Psoas muscle (tissue), 7 donors: ENCODE measurements at regions not wholly inside any gene's neighbourhood (a gene's known extent, or its start where the extent isn't known, plus 50 kb on each side); places are given as distances from the start of the nearest gene placed in this dataset.

ENCODE experiments used
- ATAC-seq, 4 donors: fragments of 200-7000 bp; cut with Tn5 transposase; one replicate each; pipeline ENCODE4 v1.9.1; 2020; ENCODE audit warnings: moderate library complexity in 3 of 4, mild to moderate bottlenecking in 2 of 4
- DNase-seq, 2 donors: peaks; one replicate each; pipeline ENCODE4 v3.0.0-alpha.2; 2020
- H3K27ac ChIP-seq: fragments of 200-600 bp; one replicate; pipeline ENCODE4 v1.8.0; 2022
- H3K27me3 ChIP-seq, 3 donors: fragments of 200-600 bp in 1 of 3; one replicate each; pipeline versions ENCODE4 v1.6.1 to v1.8.0; 2013 to 2022; ENCODE audit warnings: low read length in 2 of 3, mild to moderate bottlenecking in 2 of 3, moderate library complexity in 1 of 3; ENCODE audit not compliant: insufficient read depth in 3 of 3
- H3K36me3 ChIP-seq, 2 donors: fragments of 200-600 bp in 1 of 2; one replicate each; pipeline versions ENCODE4 v1.6.1 to v1.8.0; 2013 to 2022; ENCODE audit warnings: low read depth in 1 of 2, mild to moderate bottlenecking in 1 of 2, moderate library complexity in 1 of 2; ENCODE audit not compliant: insufficient read depth in 1 of 2
- H3K4me1 ChIP-seq: fragments of 200-600 bp; one replicate; pipeline ENCODE4 v1.8.0; 2022
- H3K4me3 ChIP-seq: fragments of 200-600 bp; one replicate; pipeline ENCODE4 v1.8.0; 2022; ENCODE audit warnings: mild to moderate bottlenecking
- H3K9me3 ChIP-seq: fragments of 200-600 bp; one replicate; pipeline ENCODE4 v1.8.0; 2022
- WGBS, 3 donors: extraction: QIAGEN DNeasy Blood & Tissue Kit; methylation state at CpG; one replicate each; pipeline versions ENCODE4 v1.1.6 to v1.1.7; 2013; 5-methylcytosine and 5-hydroxymethylcytosine counted together
- intact Hi-C, 2 donors: fragments of 100-400 bp; cut with DNase I; formaldehyde crosslinking; loops; one replicate each; pipeline versions ENCODE4 v1.11.0 to v1.14.2; 2022
- TF ChIP-seq, protein P1 (sequence below): fragments of 200-600 bp; IDR thresholded peaks from one replicate; pipeline ENCODE4 v1.8.0; 2022; ENCODE audit warnings: antibody characterized with exemption
- donor health status: healthy with polysubstance abuse.
- donor health status: DM: no; HTN: no; CAD: no; lungs with moderate emphysema.
- donor health status: Bipolar disorder and iron deficiency.
- donor health status: healthy.
- donor health status: DM: yes; HTN: yes; CAD: no.
- donor health status: DM: no; HTN: no; CAD: no.
- donor health status: DM: yes; HTN: yes; CAD: no.

DNA sequence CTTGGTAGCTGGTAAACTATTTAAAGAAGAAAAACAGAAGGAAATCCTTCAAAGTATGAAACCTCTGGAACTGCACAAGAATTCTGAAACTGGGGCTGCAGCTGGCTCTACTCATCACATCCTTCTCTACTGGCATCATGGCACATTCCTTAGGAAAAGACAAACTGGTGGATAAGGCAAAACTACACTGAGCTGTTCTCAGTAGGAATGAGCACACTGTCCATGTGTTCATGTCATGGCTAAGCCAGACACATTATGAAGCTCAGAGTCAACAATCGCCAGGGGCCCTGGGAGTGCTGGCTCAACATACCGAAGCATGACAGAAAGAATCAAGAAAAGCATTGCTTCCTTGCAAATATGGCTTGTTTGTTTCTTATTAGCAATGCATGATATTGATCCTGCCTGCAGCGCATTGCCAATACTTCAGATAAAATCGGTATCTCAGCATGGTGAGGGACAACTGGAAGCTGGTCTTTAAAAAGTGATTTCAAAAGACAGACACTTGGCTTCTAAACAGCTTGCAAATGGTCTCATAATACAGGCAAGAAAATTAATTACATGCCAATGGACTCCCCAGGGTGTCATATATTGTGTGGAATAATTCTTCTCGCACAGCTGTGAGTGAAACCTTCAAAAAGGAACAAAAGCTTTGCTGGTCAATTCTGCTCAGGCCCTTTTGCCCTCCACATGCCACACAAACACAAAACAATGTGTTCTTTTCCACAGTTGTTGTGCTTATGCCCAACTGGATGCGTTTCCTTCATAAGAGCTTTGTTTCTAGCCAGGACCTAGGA lies 300.2 kb upstream of the VCX start:
- 24 to 33% (median 30%) methylated on average over 6 of the region's 6 CpGs for WGBS, 3 donors
- intact Hi-C loops = no loop called here
- DNase-seq (no peak), ATAC-seq (peak in 1 of 4 donors; percentile 42)
- H3K36me3 ChIP-seq = no peaks in the 10 kb centered on the region
- H3K9me3 ChIP-seq = no peaks in the 10 kb centered on the region
- H3K27ac ChIP-seq = no peak overlapping the region
- TF ChIP-seq, protein P1, sequence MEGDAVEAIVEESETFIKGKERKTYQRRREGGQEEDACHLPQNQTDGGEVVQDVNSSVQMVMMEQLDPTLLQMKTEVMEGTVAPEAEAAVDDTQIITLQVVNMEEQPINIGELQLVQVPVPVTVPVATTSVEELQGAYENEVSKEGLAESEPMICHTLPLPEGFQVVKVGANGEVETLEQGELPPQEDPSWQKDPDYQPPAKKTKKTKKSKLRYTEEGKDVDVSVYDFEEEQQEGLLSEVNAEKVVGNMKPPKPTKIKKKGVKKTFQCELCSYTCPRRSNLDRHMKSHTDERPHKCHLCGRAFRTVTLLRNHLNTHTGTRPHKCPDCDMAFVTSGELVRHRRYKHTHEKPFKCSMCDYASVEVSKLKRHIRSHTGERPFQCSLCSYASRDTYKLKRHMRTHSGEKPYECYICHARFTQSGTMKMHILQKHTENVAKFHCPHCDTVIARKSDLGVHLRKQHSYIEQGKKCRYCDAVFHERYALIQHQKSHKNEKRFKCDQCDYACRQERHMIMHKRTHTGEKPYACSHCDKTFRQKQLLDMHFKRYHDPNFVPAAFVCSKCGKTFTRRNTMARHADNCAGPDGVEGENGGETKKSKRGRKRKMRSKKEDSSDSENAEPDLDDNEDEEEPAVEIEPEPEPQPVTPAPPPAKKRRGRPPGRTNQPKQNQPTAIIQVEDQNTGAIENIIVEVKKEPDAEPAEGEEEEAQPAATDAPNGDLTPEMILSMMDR = no peak
- no peak overlapping the region for H3K4me3 ChIP-seq
- H3K4me1 ChIP-seq = no peaks in the 10 kb centered on the region
- H3K27me3 ChIP-seq = no peaks in the 10 kb centered on the region

DNA sequence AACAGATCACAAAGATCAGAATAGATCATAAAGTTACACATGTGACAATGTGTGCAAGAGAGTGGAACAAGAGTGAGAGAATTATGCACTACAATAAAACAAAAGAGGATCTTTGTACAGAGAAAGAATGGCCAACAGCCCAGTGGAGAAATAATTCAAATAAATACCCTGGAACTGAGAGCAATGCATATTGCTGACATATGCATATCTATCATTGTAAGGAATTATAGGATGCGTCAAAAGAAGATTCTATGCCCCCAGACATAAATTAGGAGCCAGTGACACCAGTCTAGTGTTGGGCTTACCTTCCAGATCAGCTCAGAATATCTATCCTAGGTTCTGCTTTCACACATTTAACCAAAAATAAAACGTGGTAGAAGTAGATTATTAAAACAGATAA lies 320.1 kb upstream of the VCX start:
- WGBS, 3 donors = 81 to 84% (median 81%) methylated on average over 2 of the region's 2 CpGs
- no peak for DNase-seq
- intact Hi-C loops = no loop called here

DNA sequence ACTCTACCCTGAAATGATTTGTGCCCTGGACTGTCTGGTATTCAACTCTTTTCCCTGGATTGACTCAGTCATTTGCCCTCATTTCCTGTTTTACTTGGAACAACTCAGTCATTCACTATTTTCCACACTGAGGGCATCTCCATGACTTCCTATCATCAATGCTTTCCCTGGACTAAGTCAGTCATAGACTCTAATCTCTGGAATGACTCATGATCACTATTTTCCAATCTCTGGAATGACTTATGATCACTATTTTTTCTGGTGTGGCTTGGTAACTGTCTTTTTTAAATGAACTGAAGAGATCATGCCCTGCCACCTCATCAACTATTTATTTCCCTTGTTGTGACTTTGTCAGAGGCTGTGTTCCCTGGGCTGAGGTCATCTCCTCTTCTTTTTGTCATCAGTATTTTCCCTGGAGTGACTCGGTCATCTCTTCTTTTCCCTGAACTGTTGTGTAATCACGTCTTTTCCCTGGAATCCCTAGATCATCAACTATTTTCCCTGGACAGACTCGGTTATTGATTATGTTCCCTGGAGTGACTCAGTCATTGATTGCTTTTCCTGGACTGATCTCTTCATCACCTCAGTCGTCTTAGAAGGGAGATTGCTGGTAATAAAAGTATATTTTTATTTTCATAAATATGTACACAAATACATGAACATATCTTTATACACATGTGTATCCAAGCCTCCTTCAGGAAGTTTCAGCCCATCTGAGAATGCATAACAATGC lies 327.1 kb upstream of the VCX start:
- ATAC-seq (no peak), DNase-seq (no peak)
- no peaks in the 10 kb centered on the region for H3K36me3 ChIP-seq
- H3K4me1 ChIP-seq = no peaks in the 10 kb centered on the region
- H3K27me3 ChIP-seq = no peaks in the 10 kb centered on the region
- H3K4me3 ChIP-seq = no peak overlapping the region
- H3K27ac ChIP-seq = no peak overlapping the region
- no peaks in the 10 kb centered on the region for H3K9me3 ChIP-seq
- 51 to 74% (median 64%) methylated on average over 4 of the region's 4 CpGs for WGBS, 3 donors
- intact Hi-C loops = no loop called here
- TF ChIP-seq, protein P1 = no peak

More for the DNA sequence above, 320.1 kb upstream of the VCX start:
- TF ChIP-seq, protein P1 = no peak
- Histone ChIP-seq H3K36me3 (no peaks in the 10 kb centered on the region), H3K4me1 (no peaks in the 10 kb centered on the region), H3K27ac (no peak overlapping the region), H3K9me3 (no peaks in the 10 kb centered on the region), H3K27me3 (no peaks in the 10 kb centered on the region), H3K4me3 (no peak overlapping the region)
- no peak for ATAC-seq

DNA sequence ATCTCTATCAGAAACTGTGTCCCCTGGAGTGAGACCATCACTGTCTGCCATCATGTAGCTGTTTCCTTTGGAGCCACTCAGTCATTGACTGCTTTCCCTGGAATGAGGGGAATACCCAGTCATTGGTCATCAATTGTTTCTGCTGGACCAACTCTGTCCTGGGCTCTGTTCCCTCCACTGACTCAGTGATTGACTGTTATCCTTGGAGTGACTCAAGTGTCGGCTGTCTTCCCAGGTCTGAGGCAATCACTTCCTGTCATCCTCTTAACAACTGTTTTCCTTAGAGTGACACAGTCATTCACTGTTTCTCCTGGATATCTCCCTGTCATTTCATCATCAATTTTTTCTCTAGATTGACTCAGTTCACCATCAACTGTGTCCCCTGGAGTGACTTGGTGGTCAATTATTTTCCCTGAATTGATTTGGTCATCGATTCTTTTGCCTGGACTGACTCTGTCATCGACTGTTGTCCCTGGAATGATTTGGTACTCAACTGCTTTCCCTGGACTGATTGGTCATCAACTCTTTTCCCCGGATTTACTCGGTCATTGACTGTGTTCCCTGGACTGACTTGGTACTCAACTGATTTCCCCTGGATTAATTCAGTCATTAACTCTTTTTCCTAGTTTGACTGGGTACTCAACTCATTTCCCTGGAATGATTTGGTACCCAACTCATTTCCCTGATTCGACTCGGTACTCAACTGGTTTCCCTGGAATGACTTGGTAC lies 327.9 kb upstream of the VCX start:
- peak in 1 of 4 donors; percentile 46 for ATAC-seq
- H3K4me3 ChIP-seq = no peak overlapping the region
- no peaks in the 10 kb centered on the region for H3K4me1 ChIP-seq
- WGBS, 3 donors = 85 to 90% (median 86%) methylated on average over 7 of the region's 7 CpGs
- no peaks in the 10 kb centered on the region for H3K36me3 ChIP-seq
- TF ChIP-seq, protein P1 = no peak
- no peaks in the 10 kb centered on the region for H3K9me3 ChIP-seq
- intact Hi-C loops = no loop called here
- H3K27ac ChIP-seq = no peak overlapping the region
- DNase-seq = peak in 1 of 2 donors; percentile 12
- no peaks in the 10 kb centered on the region for H3K27me3 ChIP-seq
